T-helper 9 cell (primary cell): ENCODE measurements at regions not wholly inside any gene's neighbourhood (a gene's known extent, or its start where the extent isn't known, plus 50 kb on each side); places are given as distances from the start of the nearest gene placed in this dataset.
"Not testable (repeated sequence)": the region's sequence is repeated elsewhere in the genome, so short reads cannot be mapped to it uniquely, and the experiment has no call there.

Experiments used
- DNase-seq: peaks from one replicate; pipeline ENCODE4 v3.0.0-alpha.2; 2020

- DNase-seq = no peak
These were observed 821.0 kb downstream of the TMEM121 start for GRCh38 chr14:106347291-106347778.

GRCh38 chr14:106347890-106348755 lies 821.7 kb downstream of the TMEM121 start:
- no peak for DNase-seq

GRCh38 chr14:106348873-106349540 lies 822.6 kb downstream of the TMEM121 start:
- peak; percentile 77 for DNase-seq

GRCh38 chr14:106349678-106350457 lies 823.5 kb downstream of the TMEM121 start:
- not testable (repeated sequence) for DNase-seq

- not testable (repeated sequence) for DNase-seq
These were observed 828.8 kb downstream of the TMEM121 start for GRCh38 chr14:106355007-106355791.

- DNase-seq = not testable (repeated sequence)
These were observed 829.7 kb downstream of the TMEM121 start for GRCh38 chr14:106355881-106356642.

GRCh38 chr14:106356643-106356930 lies 830.2 kb downstream of the TMEM121 start:
- DNase-seq = not testable (repeated sequence)

GRCh38 chr14:106359157-106359887 lies 832.9 kb downstream of the TMEM121 start:
- peak; percentile 65 for DNase-seq

GRCh38 chr14:106365371-106365770 lies 839.0 kb downstream of the TMEM121 start:
- DNase-seq = not testable (repeated sequence)

GRCh38 chr14:106365894-106366293 lies 839.5 kb downstream of the TMEM121 start:
- not testable (repeated sequence) for DNase-seq

- not testable (repeated sequence) for DNase-seq
These were observed 840.6 kb downstream of the TMEM121 start for GRCh38 chr14:106366971-106367370.

- not testable (repeated sequence) for DNase-seq
These were observed 843.1 kb downstream of the TMEM121 start for GRCh38 chr14:106369456-106369855.

- peak; percentile 71 for DNase-seq
These were observed 846.7 kb downstream of the TMEM121 start for GRCh38 chr14:106372870-106373652.

- DNase-seq = not testable (repeated sequence)
These were observed 847.3 kb downstream of the TMEM121 start for GRCh38 chr14:106373653-106374110.

GRCh38 chr14:106377432-106377831 lies 851.0 kb downstream of the TMEM121 start:
- no peak for DNase-seq

- DNase-seq = peak; percentile 23
These were observed 851.8 kb downstream of the TMEM121 start for GRCh38 chr14:106378191-106378590.

GRCh38 chr14:106380740-106381139 lies 854.4 kb downstream of the TMEM121 start:
- DNase-seq = no peak

- DNase-seq = not testable (repeated sequence)
These were observed 862.8 kb downstream of the TMEM121 start for GRCh38 chr14:106389186-106389585.

- DNase-seq = no peak
These were observed 864.0 kb downstream of the TMEM121 start for GRCh38 chr14:106390401-106390800.

- no peak for DNase-seq
These were observed 864.6 kb downstream of the TMEM121 start for GRCh38 chr14:106390947-106391346.
